ENCODE measurements at regions not wholly inside any gene's neighbourhood (a gene's known extent, or its start where the extent isn't known, plus 50 kb on each side); places are given as distances from the start of the nearest gene placed in this dataset.

DNA sequence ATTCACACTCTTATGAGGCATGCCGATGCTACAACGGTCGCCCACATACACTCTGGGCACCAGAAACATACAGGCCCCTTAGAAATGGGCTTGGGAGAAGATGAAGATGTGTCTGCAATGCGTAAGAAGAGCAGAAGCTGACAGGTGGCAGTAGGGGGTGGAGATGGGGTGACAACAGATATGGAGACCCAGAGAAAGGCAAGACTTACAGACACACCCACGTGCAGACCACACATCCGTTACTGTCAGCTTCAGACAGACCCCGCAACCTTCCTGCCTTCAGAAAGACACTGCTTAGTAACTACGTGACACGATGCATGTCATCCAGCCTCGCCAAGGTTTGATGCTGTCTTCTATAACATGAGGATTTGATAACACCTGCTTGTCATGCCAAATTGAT, 89.5 kb downstream of the ZFP36L2 start:
- H3K27me3 ChIP-seq (ENCODE audit: control insufficient read depth, insufficient read depth, low read length): no peaks in the 10 kb centered on the region

DNA sequence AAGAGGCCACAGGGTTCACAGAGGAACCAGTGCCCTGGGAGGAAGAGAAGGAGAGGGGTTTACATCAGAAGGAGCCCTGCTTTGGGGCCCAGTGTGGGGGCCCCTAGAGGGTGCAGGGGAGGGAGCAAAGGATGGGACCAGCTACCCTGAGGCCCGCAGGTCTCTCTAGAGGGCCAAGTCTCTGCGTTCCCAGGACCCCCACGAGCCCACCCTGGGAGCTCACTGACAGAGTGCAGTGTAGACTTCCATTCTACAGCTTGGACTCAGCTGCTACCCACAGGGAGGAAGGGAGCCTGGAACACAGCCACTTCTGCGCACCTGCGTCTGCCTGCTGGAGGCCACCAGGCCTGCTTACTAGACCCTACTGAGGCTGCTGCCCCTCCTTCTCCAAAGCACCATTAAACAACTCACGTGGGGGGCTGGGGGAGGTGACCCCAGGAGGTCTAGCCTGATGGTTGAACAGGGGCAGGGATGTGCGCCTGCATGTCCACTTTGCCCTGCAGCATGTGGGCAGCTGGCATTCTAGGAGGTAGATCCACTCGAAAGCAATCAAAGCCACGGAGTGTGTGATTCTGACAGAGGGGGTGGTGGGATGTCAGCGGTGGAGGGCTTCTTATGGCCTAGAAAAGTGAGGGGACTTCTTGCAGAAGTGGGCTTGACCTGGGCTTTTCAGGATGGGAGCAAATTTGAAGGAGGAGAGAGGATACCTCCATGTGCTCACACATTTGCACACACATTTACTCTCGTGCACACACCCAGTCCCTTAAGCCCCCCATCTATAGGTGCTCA, 90.2 kb downstream of the ZFP36L2 start:
- H3K27me3 ChIP-seq (ENCODE audit: control insufficient read depth, insufficient read depth, low read length): no peaks in the 10 kb centered on the region
- no peaks in the 10 kb centered on the region for H3K36me3 ChIP-seq (ENCODE audit: control insufficient read depth, insufficient read depth, low read length)
- peaks cover 12% of the 10 kb centered on the region for H3K4me1 ChIP-seq (ENCODE audit: control insufficient read depth, extremely low read depth, insufficient read depth, low read length)
- H3K9me3 ChIP-seq (ENCODE audit: control insufficient read depth, insufficient read depth, low read depth, low read length): no peaks in the 10 kb centered on the region
- TF ChIP-seq, protein P1, sequence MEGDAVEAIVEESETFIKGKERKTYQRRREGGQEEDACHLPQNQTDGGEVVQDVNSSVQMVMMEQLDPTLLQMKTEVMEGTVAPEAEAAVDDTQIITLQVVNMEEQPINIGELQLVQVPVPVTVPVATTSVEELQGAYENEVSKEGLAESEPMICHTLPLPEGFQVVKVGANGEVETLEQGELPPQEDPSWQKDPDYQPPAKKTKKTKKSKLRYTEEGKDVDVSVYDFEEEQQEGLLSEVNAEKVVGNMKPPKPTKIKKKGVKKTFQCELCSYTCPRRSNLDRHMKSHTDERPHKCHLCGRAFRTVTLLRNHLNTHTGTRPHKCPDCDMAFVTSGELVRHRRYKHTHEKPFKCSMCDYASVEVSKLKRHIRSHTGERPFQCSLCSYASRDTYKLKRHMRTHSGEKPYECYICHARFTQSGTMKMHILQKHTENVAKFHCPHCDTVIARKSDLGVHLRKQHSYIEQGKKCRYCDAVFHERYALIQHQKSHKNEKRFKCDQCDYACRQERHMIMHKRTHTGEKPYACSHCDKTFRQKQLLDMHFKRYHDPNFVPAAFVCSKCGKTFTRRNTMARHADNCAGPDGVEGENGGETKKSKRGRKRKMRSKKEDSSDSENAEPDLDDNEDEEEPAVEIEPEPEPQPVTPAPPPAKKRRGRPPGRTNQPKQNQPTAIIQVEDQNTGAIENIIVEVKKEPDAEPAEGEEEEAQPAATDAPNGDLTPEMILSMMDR (conservative IDR thresholded peaks at IDR 0.05 in 1 of 2, IDR thresholded peaks at IDR 0.05 in 1 of 2; ENCODE audit: low read depth in 1 of 2, low read length in 2 of 2): no peak
- no peak for TF ChIP-seq EZH2 (IDR thresholded peaks at IDR 0.05; ENCODE audit: low read length, missing control alignments)
- DNase-seq (ENCODE audit: low read depth in 2 of 2): no peak
- no peak overlapping the region for H3K4me3 ChIP-seq (replicated peaks in 1 of 4; ENCODE audit: control extremely low read depth in 1 of 4, insufficient read depth in 1 of 4, low read depth in 3 of 4, low read length in 4 of 4)
- H3K9ac ChIP-seq (ENCODE audit: insufficient read depth, low read length): no peak overlapping the region
- H4K20me1 ChIP-seq (ENCODE audit: control insufficient read depth, extremely low read depth, insufficient read depth, low read length): no peaks in the 10 kb centered on the region
- no peak overlapping the region for H3K27ac ChIP-seq (ENCODE audit: insufficient read depth, low read length)
- H2AFZ ChIP-seq (ENCODE audit: low read length): no peak overlapping the region
- H3K79me2 ChIP-seq (ENCODE audit: control insufficient read depth, insufficient read depth, low read length): no peaks in the 10 kb centered on the region
- H3K4me2 ChIP-seq (ENCODE audit: extremely low read depth, insufficient read depth, low read length): no peak overlapping the region

More for the DNA sequence above, 89.5 kb downstream of the ZFP36L2 start:
- peaks cover 12% of the 10 kb centered on the region for H3K4me1 ChIP-seq (ENCODE audit: control insufficient read depth, extremely low read depth, insufficient read depth, low read length)
- H3K9ac ChIP-seq (ENCODE audit: insufficient read depth, low read length): no peak overlapping the region
- DNase-seq (ENCODE audit: low read depth in 2 of 2): no peak
- no peaks in the 10 kb centered on the region for H3K36me3 ChIP-seq (ENCODE audit: control insufficient read depth, insufficient read depth, low read length)
- no peaks in the 10 kb centered on the region for H3K9me3 ChIP-seq (ENCODE audit: control insufficient read depth, insufficient read depth, low read depth, low read length)
- H3K4me3 ChIP-seq (replicated peaks in 1 of 4; ENCODE audit: control extremely low read depth in 1 of 4, insufficient read depth in 1 of 4, low read depth in 3 of 4, low read length in 4 of 4): no peak overlapping the region
- H4K20me1 ChIP-seq (ENCODE audit: control insufficient read depth, extremely low read depth, insufficient read depth, low read length): no peaks in the 10 kb centered on the region
- H3K27ac ChIP-seq (ENCODE audit: insufficient read depth, low read length): no peak overlapping the region
- H3K4me2 ChIP-seq (ENCODE audit: extremely low read depth, insufficient read depth, low read length): no peak overlapping the region
- no peaks in the 10 kb centered on the region for H3K79me2 ChIP-seq (ENCODE audit: control insufficient read depth, insufficient read depth, low read length)
- H2AFZ ChIP-seq (ENCODE audit: low read length): no peak overlapping the region
- TF ChIP-seq, protein P1 (conservative IDR thresholded peaks at IDR 0.05 in 1 of 2, IDR thresholded peaks at IDR 0.05 in 1 of 2; ENCODE audit: low read depth in 1 of 2, low read length in 2 of 2): no peak
- no peak for TF ChIP-seq EZH2 (IDR thresholded peaks at IDR 0.05; ENCODE audit: low read length, missing control alignments)

DNA sequence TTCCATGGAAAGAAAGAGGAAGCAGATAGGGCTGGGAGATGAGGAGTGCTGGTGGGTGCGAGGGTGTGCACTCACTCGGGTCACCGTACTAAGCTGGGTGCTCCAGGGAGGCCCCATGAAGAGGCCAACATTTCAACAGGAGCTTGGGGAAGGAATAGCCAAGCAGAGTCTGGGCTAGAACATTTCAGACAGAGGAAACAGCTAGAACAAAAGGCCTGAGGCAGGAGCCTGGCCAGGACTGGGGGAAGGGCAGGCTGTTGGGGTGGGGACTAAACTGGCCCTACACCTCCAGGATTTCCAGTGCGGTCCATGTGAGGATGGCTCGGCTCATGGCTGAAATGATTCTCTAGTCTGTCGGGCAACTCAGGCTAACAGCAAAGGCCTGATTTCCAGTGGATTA, 90.8 kb downstream of the ZFP36L2 start:
- H3K79me2 ChIP-seq (ENCODE audit: control insufficient read depth, insufficient read depth, low read length): no peaks in the 10 kb centered on the region
- no peaks in the 10 kb centered on the region for H3K27me3 ChIP-seq (ENCODE audit: control insufficient read depth, insufficient read depth, low read length)
- H3K4me1 ChIP-seq (ENCODE audit: control insufficient read depth, extremely low read depth, insufficient read depth, low read length): peaks cover 11% of the 10 kb centered on the region
- no peak for DNase-seq (ENCODE audit: low read depth in 2 of 2)
- H3K9me3 ChIP-seq (ENCODE audit: control insufficient read depth, insufficient read depth, low read depth, low read length): no peaks in the 10 kb centered on the region
- H3K36me3 ChIP-seq (ENCODE audit: control insufficient read depth, insufficient read depth, low read length): no peaks in the 10 kb centered on the region
- no peak for TF ChIP-seq EZH2 (IDR thresholded peaks at IDR 0.05; ENCODE audit: low read length, missing control alignments)
- TF ChIP-seq, protein P1 (conservative IDR thresholded peaks at IDR 0.05 in 1 of 2, IDR thresholded peaks at IDR 0.05 in 1 of 2; ENCODE audit: low read depth in 1 of 2, low read length in 2 of 2): no peak
- H2AFZ ChIP-seq (ENCODE audit: low read length): no peak overlapping the region
- no peak overlapping the region for H3K9ac ChIP-seq (ENCODE audit: insufficient read depth, low read length)
- H4K20me1 ChIP-seq (ENCODE audit: control insufficient read depth, extremely low read depth, insufficient read depth, low read length): no peaks in the 10 kb centered on the region
- no peak overlapping the region for H3K4me3 ChIP-seq (replicated peaks in 1 of 4; ENCODE audit: control extremely low read depth in 1 of 4, insufficient read depth in 1 of 4, low read depth in 3 of 4, low read length in 4 of 4)
- no peak overlapping the region for H3K27ac ChIP-seq (ENCODE audit: insufficient read depth, low read length)
- no peak overlapping the region for H3K4me2 ChIP-seq (ENCODE audit: extremely low read depth, insufficient read depth, low read length)

All from fibroblast of lung (primary cell).